ENCODE measurements at regions not wholly inside any gene's neighbourhood (a gene's known extent, or its start where the extent isn't known, plus 50 kb on each side); places are given as distances from the start of the nearest gene placed in this dataset.
"Not testable (repeated sequence)": the region's sequence is repeated elsewhere in the genome, so short reads cannot be mapped to it uniquely, and the experiment has no call there.

- ATAC-seq (replicated peaks), result no peak
- Mint-ChIP-seq H3K36me3 (ENCODE audit: low read depth) (no peaks in the 10 kb centered on the region), H3K4me3 (no peak overlapping the region), H3K27ac (no peak overlapping the region), H3K4me1 (no peaks in the 10 kb centered on the region), H3K9me3 (peaks cover 12% of the 10 kb centered on the region), H3K27me3 (no peaks in the 10 kb centered on the region)
Measured at GRCh38 chr18:78271790-78272189, 707.8 kb upstream of the SALL3 start.

GRCh38 chr18:78273876-78274275 lies 705.7 kb upstream of the SALL3 start:
- Mint-ChIP-seq H3K27me3 (no peaks in the 10 kb centered on the region), H3K36me3 (ENCODE audit: low read depth) (no peaks in the 10 kb centered on the region), H3K27ac (no peak overlapping the region), H3K9me3 (peaks cover 15% of the 10 kb centered on the region), H3K4me3 (no peak overlapping the region), H3K4me1 (no peaks in the 10 kb centered on the region)
- ATAC-seq (replicated peaks), result no peak

- H3K27ac Mint-ChIP-seq; ATAC-seq (replicated peaks); H3K4me3 Mint-ChIP-seq; H3K36me3 Mint-ChIP-seq (ENCODE audit: low read depth); H3K27me3 Mint-ChIP-seq; H3K4me1 Mint-ChIP-seq: not testable (repeated sequence)
- H3K9me3 Mint-ChIP-seq, result peaks cover 11% of the 10 kb centered on the region
Measured at GRCh38 chr18:78283425-78283824, 696.2 kb upstream of the SALL3 start.

GRCh38 chr18:78292618-78293380 lies 686.8 kb upstream of the SALL3 start:
- H3K27ac Mint-ChIP-seq, result no peak overlapping the region
- peaks cover 6% of the 10 kb centered on the region for H3K9me3 Mint-ChIP-seq
- H3K4me3 Mint-ChIP-seq, result no peak overlapping the region
- no peak for ATAC-seq (replicated peaks)
- H3K4me1 Mint-ChIP-seq, result no peaks in the 10 kb centered on the region
- no peaks in the 10 kb centered on the region for H3K27me3 Mint-ChIP-seq
- no peaks in the 10 kb centered on the region for H3K36me3 Mint-ChIP-seq (ENCODE audit: low read depth)

GRCh38 chr18:78293540-78293939 lies 686.1 kb upstream of the SALL3 start:
- Mint-ChIP-seq H3K36me3 (ENCODE audit: low read depth) (no peaks in the 10 kb centered on the region), H3K27ac (no peak overlapping the region), H3K27me3 (no peaks in the 10 kb centered on the region), H3K4me1 (no peaks in the 10 kb centered on the region), H3K4me3 (no peak overlapping the region), H3K9me3 (peaks cover 6% of the 10 kb centered on the region)
- no peak for ATAC-seq (replicated peaks)

- Mint-ChIP-seq H3K27ac (no peak overlapping the region), H3K27me3 (no peaks in the 10 kb centered on the region), H3K4me1 (no peaks in the 10 kb centered on the region), H3K36me3 (ENCODE audit: low read depth) (no peaks in the 10 kb centered on the region), H3K9me3 (peaks cover 6% of the 10 kb centered on the region), H3K4me3 (no peak overlapping the region)
- ATAC-seq (replicated peaks), result no peak
Measured at GRCh38 chr18:78293940-78294541, 685.6 kb upstream of the SALL3 start.

GRCh38 chr18:78295262-78295661 lies 684.4 kb upstream of the SALL3 start:
- H3K27me3 Mint-ChIP-seq, result no peaks in the 10 kb centered on the region

GRCh38 chr18:78296166-78296565 lies 683.5 kb upstream of the SALL3 start:
- peaks cover 1% of the 10 kb centered on the region for H3K9me3 Mint-ChIP-seq
- H3K27ac Mint-ChIP-seq, result no peak overlapping the region
- H3K27me3 Mint-ChIP-seq, result no peaks in the 10 kb centered on the region
- no peaks in the 10 kb centered on the region for H3K4me1 Mint-ChIP-seq
- no peak for ATAC-seq (replicated peaks)
- H3K4me3 Mint-ChIP-seq, result no peak overlapping the region
- no peaks in the 10 kb centered on the region for H3K36me3 Mint-ChIP-seq (ENCODE audit: low read depth)

More at GRCh38 chr18:78295262-78295661, 684.4 kb upstream of the SALL3 start:
- Mint-ChIP-seq H3K4me3 (no peak overlapping the region), H3K27ac (no peak overlapping the region), H3K36me3 (ENCODE audit: low read depth) (no peaks in the 10 kb centered on the region), H3K4me1 (no peaks in the 10 kb centered on the region), H3K9me3 (peaks cover 6% of the 10 kb centered on the region)
- ATAC-seq (replicated peaks), result no peak

GRCh38 chr18:78297048-78297447 lies 682.6 kb upstream of the SALL3 start:
- Mint-ChIP-seq H3K36me3 (ENCODE audit: low read depth) (no peaks in the 10 kb centered on the region), H3K27ac (no peak overlapping the region), H3K9me3 (no peaks in the 10 kb centered on the region), H3K27me3 (peaks cover 3% of the 10 kb centered on the region), H3K4me3 (no peak overlapping the region), H3K4me1 (no peaks in the 10 kb centered on the region)
- no peak for ATAC-seq (replicated peaks)

- Mint-ChIP-seq H3K4me1 (no peaks in the 10 kb centered on the region), H3K36me3 (ENCODE audit: low read depth) (no peaks in the 10 kb centered on the region), H3K9me3 (peaks cover 3% of the 10 kb centered on the region), H3K27me3 (peaks cover 6% of the 10 kb centered on the region), H3K27ac (no peak overlapping the region), H3K4me3 (no peak overlapping the region)
- ATAC-seq (replicated peaks), result no peak
Measured at GRCh38 chr18:78303519-78304191, 676.0 kb upstream of the SALL3 start.

- no peak overlapping the region for H3K4me3 Mint-ChIP-seq
- H3K27me3 Mint-ChIP-seq, result peaks cover 6% of the 10 kb centered on the region
- no peaks in the 10 kb centered on the region for H3K4me1 Mint-ChIP-seq
- H3K9me3 Mint-ChIP-seq, result peaks cover 3% of the 10 kb centered on the region
- no peak for ATAC-seq (replicated peaks)
- no peaks in the 10 kb centered on the region for H3K36me3 Mint-ChIP-seq (ENCODE audit: low read depth)
- no peak overlapping the region for H3K27ac Mint-ChIP-seq
Measured at GRCh38 chr18:78304192-78305164, 675.1 kb upstream of the SALL3 start.

- Mint-ChIP-seq H3K9me3 (peaks cover 3% of the 10 kb centered on the region), H3K36me3 (ENCODE audit: low read depth) (no peaks in the 10 kb centered on the region), H3K27me3 (peaks cover 6% of the 10 kb centered on the region), H3K4me1 (no peaks in the 10 kb centered on the region), H3K4me3 (no peak overlapping the region), H3K27ac (no peak overlapping the region)
- ATAC-seq (replicated peaks), result no peak
Measured at GRCh38 chr18:78305789-78306188, 673.8 kb upstream of the SALL3 start.

- no peak overlapping the region for H3K27ac Mint-ChIP-seq
- H3K9me3 Mint-ChIP-seq, result peaks cover 3% of the 10 kb centered on the region
- no peak overlapping the region for H3K4me3 Mint-ChIP-seq
- H3K27me3 Mint-ChIP-seq, result no peaks in the 10 kb centered on the region
- H3K4me1 Mint-ChIP-seq, result no peaks in the 10 kb centered on the region
- no peaks in the 10 kb centered on the region for H3K36me3 Mint-ChIP-seq (ENCODE audit: low read depth)
- ATAC-seq (replicated peaks), result no peak
Measured at GRCh38 chr18:78309307-78309706, 670.3 kb upstream of the SALL3 start.

- H3K4me3 Mint-ChIP-seq, result no peak overlapping the region
- no peak for ATAC-seq (replicated peaks)
- H3K36me3 Mint-ChIP-seq (ENCODE audit: low read depth), result no peaks in the 10 kb centered on the region
- no peaks in the 10 kb centered on the region for H3K27me3 Mint-ChIP-seq
- H3K9me3 Mint-ChIP-seq, result peaks cover 3% of the 10 kb centered on the region
- no peaks in the 10 kb centered on the region for H3K4me1 Mint-ChIP-seq
- H3K27ac Mint-ChIP-seq, result no peak overlapping the region
Measured at GRCh38 chr18:78309924-78310323, 669.7 kb upstream of the SALL3 start.

Measured in activated T-helper 17 cell treated with anti-CD3 and anti-CD28 coated beads, Interleukin-2, amount 50 U/mL, for 72 hours (primary cell).